Endothelial cell of umbilical vein (primary cell): ENCODE measurements at regions not wholly inside any gene's neighbourhood (a gene's known extent, or its start where the extent isn't known, plus 50 kb on each side); places are given as distances from the start of the nearest gene placed in this dataset.

Source experiments
- CTCF ChIP-seq, 2 donors: IDR thresholded peaks; 1 replicate in 1 of 2; 2 replicates in 1 of 2; pipeline ENCODE4 v1.5.1; 2011; ENCODE audit warnings: low read length in 2 of 2, mild to moderate bottlenecking in 2 of 2, moderate library complexity in 2 of 2, control low read depth in 1 of 2, inconsistent platforms in 1 of 2, low read depth in 1 of 2; ENCODE audit not compliant: insufficient read depth in 1 of 2; ENCODE audit errors: extremely low read depth in 1 of 2
- MAX ChIP-seq: IDR thresholded peaks from 2 replicates; pipeline ENCODE4 v1.6.1; 2011; ENCODE audit not compliant: insufficient read depth, insufficient read length
- POLR2A ChIP-seq: IDR thresholded peaks from 2 replicates; pipeline ENCODE4 v1.6.1; 2012; ENCODE audit warnings: low read depth, mild to moderate bottlenecking, control low read depth, low read length

- TF ChIP-seq POLR2A (no peak), CTCF (IDR thresholded peaks at IDR 0.05; ENCODE audit: extremely low read depth in 1 of 2, insufficient read depth in 1 of 2, low read depth in 1 of 2, low read length in 2 of 2) (no peak), MAX (no peak)
These were observed 216.6 kb upstream of the IL12A start for GRCh38 chr3:159771865-159772611.
